Frontal cortex (tissue), 3 donors: ENCODE measurements at regions not wholly inside any gene's neighbourhood (a gene's known extent, or its start where the extent isn't known, plus 50 kb on each side); places are given as distances from the start of the nearest gene placed in this dataset.

Source experiments
- DNase-seq, 2 donors: peaks; one replicate each; pipeline ENCODE4 v3.0.0; 2012; ENCODE audit warnings: low spot score in 2 of 2
- FAIRE-seq: peaks from 2 replicates; lab custom pipeline; 2012; peaks lifted over from hg19 to GRCh38; lab: Jason Lieb, UNC
- donor health status: control.
- donor health status: control.
- donor health status: control.

DNA sequence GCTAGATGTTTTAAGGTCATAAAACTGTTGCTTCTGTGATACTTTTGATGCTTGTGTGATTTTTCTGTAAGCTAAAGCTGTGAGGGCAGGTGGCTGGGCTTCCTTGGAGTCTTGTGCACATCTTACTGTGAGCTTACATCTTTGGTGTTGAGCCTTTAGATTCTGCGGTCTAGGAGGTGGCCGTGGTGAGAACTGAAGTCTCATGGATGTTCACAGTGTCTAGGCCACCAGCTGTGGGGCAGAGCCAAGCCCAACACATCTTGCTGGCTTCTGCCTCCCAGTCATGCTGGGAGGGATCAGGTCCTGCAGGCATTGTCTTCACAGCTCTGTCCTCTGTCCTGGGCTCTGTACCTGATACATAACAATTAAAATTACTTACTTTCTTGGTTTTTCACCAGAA lies 219.7 kb upstream of the HS6ST1 start:
- no peak for DNase-seq
- no peak for FAIRE-seq

- DNase-seq (no peak), FAIRE-seq (no peak)
Observed at GRCh38 chr2:128540670-128541069, 222.0 kb upstream of the HS6ST1 start.

DNA sequence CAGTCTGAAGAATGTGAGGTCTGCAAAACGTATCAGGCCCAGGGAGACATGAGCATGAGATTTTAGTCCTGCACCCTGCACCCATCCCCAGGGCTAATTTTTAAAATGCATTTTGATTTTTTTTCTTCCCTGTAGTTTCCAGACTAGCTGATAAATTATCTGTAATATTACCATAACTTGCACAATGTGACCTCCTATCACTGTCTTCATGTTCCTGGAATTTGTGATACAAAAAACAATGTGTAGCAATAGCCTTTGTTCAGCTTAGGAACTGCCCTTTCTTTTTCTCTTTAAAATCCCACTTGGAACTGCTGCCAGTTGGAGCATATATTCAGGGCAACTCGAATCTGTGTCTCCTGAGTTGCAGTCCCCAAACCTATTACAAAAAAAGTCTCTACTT lies 222.8 kb upstream of the HS6ST1 start:
- FAIRE-seq, result no peak
- DNase-seq, result no peak

GRCh38 chr2:128543036-128543435 lies 224.4 kb upstream of the HS6ST1 start:
- FAIRE-seq (no peak), DNase-seq (no peak)

- FAIRE-seq, result no peak
- DNase-seq, result no peak
Observed at GRCh38 chr2:128543646-128544045, 225.0 kb upstream of the HS6ST1 start.

GRCh38 chr2:128544321-128545037 lies 225.8 kb upstream of the HS6ST1 start:
- FAIRE-seq, result no peak
- no peak for DNase-seq

DNA sequence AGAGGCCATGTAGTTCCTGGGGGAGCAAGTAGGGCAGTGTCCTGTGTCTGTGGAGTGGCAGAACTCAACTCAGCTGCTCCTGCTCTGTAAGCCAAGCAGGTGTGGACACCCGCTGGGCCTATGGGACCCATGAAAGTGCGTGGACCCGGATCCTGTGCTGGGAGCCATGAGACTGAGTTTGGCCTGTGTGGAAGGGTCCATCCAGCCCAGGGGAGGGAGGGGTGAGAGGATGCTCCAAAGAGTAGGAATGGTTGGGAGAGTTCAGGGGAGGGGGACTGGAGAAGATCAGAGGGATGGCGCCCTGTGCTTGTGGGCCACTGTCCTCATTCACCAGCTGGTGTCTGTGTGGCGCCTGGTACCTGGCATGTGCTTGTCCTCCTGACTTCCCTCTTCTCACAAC lies 226.4 kb upstream of the HS6ST1 start:
- DNase-seq, result no peak
- no peak for FAIRE-seq

GRCh38 chr2:128545829-128546228 lies 227.2 kb upstream of the HS6ST1 start:
- no peak for FAIRE-seq
- no peak for DNase-seq

DNA sequence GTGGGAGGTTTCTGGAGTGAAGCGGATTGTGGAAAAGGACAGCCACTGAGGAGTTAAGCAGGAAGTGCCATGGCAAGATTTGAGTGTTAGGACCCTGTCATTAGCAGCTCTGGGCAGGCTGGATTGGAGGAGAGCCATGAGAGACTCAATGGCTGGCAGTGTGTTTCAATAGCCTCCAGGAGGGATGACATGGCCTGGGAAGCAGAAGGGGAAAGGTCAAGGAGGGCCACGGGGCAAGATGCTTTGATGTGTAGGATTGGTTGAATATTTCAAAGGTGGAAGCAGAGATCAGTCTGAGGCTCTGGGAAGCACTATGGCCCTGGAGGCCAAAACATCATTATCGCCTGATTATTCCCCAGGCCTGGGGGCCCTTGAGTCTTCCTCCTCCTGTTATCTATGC lies 229.0 kb upstream of the HS6ST1 start:
- FAIRE-seq, result no peak
- DNase-seq, result no peak

- FAIRE-seq, result no peak
- no peak for DNase-seq
Observed at GRCh38 chr2:128548461-128548891, 229.8 kb upstream of the HS6ST1 start.

DNA sequence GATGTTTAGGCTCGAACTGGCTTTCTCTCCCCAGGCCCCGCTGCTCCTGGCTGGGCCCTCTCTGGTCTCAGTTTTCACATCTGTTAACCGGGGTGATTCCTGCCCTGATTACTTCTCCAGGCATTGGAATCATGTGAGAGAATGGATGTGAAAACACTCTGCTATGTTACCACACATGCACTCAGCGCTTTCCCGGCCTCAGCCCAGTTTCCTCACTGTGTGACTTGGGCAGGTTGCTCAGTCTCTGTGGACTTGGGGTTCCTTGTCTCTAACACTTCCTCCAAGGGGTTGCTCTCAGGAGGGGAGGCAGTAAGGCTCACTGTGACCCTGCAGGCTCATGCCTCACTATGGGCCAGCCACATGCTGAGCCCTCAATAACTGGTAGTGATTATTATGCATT lies 230.4 kb upstream of the HS6ST1 start:
- FAIRE-seq, result no peak
- DNase-seq, result no peak

- DNase-seq (no peak), FAIRE-seq (no peak)
Observed at GRCh38 chr2:128549646-128550260, 231.1 kb upstream of the HS6ST1 start.

GRCh38 chr2:128550389-128550788 lies 231.7 kb upstream of the HS6ST1 start:
- FAIRE-seq (no peak), DNase-seq (no peak)

- DNase-seq, result no peak
- no peak for FAIRE-seq
Observed at GRCh38 chr2:128550801-128551416, 232.2 kb upstream of the HS6ST1 start.

DNA sequence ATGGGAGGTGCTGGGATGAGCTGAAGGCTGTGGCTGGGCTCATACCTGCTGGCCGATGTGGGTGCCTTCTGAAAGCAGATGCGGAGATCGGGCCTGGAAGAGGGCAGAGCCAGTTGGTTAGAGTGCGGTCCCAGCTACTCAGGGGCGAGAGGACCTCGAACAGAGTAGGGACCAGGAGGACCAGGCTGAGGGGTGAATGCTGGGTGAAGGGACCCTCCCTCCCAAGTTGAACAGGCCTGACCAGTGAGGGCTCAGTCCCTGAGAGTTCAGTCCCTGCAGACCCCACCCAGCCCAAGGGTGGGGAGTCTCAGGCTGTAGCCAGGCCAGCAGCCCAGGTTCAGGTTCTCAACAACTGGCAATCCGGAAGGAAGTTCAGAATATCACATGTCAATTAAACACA lies 232.8 kb upstream of the HS6ST1 start:
- FAIRE-seq (no peak), DNase-seq (no peak)

- FAIRE-seq, result no peak
Observed at GRCh38 chr2:128552141-128552805, 233.6 kb upstream of the HS6ST1 start.

DNA sequence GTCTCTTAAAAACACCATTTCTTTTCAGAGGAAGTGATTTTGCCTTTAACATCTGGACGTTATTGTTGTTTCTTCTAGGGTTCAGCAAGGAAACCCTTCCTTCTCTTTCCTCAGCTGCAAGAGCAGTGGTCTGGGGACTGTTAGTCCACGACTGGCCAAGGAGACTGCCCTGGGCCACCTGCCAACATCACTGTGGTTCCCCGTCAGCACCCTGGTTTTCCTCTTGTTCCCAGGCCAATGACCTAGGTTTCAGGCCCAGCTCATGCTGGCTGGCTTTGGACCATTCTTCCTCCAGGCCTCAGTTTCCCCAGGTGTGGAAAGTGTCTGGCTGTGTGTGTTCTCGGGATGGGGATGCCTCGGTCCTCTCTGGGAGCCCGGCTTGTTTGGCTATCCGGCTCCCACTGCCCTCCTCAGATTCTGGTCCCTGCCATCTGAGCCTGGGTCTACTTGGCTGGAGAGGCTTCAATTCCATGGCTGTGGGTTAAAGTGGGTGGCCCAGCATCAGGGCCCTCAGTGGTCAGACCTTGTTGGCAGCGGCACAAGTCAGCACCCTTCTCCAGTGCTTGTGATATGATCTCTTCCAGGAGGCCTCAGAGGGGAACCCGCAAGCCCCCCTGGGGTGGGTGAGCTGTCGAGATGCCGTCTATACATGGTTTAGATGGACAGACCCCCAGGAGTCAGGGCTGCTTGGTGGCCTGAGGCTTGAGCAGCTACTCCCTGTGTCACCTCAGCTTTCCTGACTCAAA lies 234.3 kb upstream of the HS6ST1 start:
- DNase-seq (no peak), FAIRE-seq (no peak)

More at GRCh38 chr2:128552141-128552805, 233.6 kb upstream of the HS6ST1 start:
- DNase-seq, result no peak

GRCh38 chr2:128554151-128554769 lies 235.6 kb upstream of the HS6ST1 start:
- no peak for FAIRE-seq
- DNase-seq, result no peak

DNA sequence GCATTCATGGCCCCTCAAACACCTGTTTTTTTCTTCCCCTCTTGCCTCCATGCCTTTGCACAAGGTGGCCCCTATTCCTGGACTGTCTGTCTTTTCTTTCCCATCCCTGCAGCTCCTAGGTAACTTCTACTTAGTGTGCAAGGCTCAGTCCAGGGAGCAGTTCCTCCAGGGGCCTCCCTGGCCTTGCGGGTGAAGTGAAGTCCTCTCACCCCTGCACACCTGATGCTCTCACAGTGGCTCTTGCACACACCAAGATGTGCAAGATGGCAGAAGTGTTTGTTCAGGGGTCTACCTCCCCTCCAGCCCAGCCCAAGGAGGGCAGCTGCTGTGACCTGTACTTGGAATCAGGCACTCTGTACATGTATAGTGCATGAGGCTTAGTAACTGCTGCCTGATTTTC lies 236.8 kb upstream of the HS6ST1 start:
- FAIRE-seq (no peak), DNase-seq (no peak)

GRCh38 chr2:128556089-128556488 lies 237.4 kb upstream of the HS6ST1 start:
- FAIRE-seq (no peak), DNase-seq (no peak)
